Ishikawa (cell line): ENCODE measurements at regions not wholly inside any gene's neighbourhood (a gene's known extent, or its start where the extent isn't known, plus 50 kb on each side); places are given as distances from the start of the nearest gene placed in this dataset.

Source experiments
- CEBPB ChIP-seq: IDR thresholded peaks from 2 replicates; pipeline ENCODE4 v1.6.1; 2012
- CREB1 ChIP-seq: IDR thresholded peaks from 2 replicates; pipeline ENCODE4 v1.6.1; 2012; ENCODE audit warnings: low read depth
- EGR1 ChIP-seq: IDR thresholded peaks from 2 replicates; pipeline ENCODE4 v1.6.1; 2012
- EP300 ChIP-seq: IDR thresholded peaks from 2 replicates; pipeline ENCODE4 v1.6.1; 2012; ENCODE audit warnings: borderline replicate concordance
- FOXM1 ChIP-seq: IDR thresholded peaks from 2 replicates; pipeline ENCODE4 v1.6.1; 2012; ENCODE audit warnings: low read depth, borderline replicate concordance
- NFIC ChIP-seq: IDR thresholded peaks from 2 replicates; pipeline ENCODE4 v1.6.1; 2012
- RAD21 ChIP-seq: IDR thresholded peaks from 2 replicates; pipeline ENCODE4 v1.6.1; 2012; ENCODE audit warnings: low read depth
- TAF1 ChIP-seq: IDR thresholded peaks from 2 replicates; pipeline ENCODE4 v1.6.1; 2012; ENCODE audit warnings: low read depth, mild to moderate bottlenecking
- TEAD4 ChIP-seq: IDR thresholded peaks from 2 replicates; pipeline ENCODE4 v1.6.1; 2012
- YY1 ChIP-seq: IDR thresholded peaks from 2 replicates; pipeline ENCODE4 v1.6.1; 2012; ENCODE audit warnings: low read depth
- TF ChIP-seq, protein P1 (sequence below): IDR thresholded peaks from 2 replicates; pipeline ENCODE4 v1.6.1; 2012
- TF ChIP-seq, protein P2 (sequence below): IDR thresholded peaks from 2 replicates; pipeline ENCODE4 v1.6.1; 2012; ENCODE audit warnings: low read depth, mild to moderate bottlenecking

DNA sequence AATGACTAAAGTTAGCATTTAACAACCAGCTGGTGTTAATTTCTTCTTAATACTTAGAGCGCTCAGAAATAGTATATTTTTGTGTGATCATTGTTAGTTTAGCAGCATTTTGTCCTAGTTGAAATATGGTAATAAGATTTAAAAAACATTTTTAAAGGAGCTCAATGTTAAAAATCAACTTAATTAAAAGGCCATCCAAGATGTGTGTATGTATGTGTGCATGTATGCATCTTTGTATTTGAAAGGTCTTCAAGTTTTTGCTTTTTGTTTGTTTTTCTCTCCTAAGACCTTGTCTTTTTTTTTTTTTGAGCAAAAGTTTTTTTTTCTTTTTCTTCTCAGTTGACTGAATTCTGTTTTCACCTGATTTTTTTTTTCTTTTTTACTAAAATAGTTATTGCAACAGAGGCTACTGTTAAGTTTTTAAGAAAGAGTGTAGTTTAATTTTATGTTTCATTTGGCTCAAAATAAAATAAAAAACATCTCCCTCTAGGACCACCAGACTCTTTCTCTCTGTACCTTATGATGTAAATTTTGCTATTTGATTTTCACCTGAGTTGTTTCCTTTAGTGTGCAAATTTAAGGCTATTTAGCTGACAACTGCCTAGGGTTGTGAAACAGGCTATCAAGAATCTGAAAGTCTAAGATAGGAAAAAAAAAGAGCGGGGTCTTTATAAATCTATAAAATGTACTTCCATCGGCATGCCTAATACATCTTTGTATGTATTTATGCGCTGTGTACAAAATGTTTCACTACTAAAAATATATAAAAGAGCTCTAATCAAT lies 76.4 kb upstream of the C1GALT1 start:
- TF ChIP-seq EP300: no peak
- TF ChIP-seq EGR1: no peak
- TF ChIP-seq CEBPB: no peak
- TF ChIP-seq, protein P1, sequence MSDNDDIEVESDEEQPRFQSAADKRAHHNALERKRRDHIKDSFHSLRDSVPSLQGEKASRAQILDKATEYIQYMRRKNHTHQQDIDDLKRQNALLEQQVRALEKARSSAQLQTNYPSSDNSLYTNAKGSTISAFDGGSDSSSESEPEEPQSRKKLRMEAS: no peak
- no peak for TF ChIP-seq RAD21
- TF ChIP-seq CREB1: no peak
- TF ChIP-seq, protein P2, sequence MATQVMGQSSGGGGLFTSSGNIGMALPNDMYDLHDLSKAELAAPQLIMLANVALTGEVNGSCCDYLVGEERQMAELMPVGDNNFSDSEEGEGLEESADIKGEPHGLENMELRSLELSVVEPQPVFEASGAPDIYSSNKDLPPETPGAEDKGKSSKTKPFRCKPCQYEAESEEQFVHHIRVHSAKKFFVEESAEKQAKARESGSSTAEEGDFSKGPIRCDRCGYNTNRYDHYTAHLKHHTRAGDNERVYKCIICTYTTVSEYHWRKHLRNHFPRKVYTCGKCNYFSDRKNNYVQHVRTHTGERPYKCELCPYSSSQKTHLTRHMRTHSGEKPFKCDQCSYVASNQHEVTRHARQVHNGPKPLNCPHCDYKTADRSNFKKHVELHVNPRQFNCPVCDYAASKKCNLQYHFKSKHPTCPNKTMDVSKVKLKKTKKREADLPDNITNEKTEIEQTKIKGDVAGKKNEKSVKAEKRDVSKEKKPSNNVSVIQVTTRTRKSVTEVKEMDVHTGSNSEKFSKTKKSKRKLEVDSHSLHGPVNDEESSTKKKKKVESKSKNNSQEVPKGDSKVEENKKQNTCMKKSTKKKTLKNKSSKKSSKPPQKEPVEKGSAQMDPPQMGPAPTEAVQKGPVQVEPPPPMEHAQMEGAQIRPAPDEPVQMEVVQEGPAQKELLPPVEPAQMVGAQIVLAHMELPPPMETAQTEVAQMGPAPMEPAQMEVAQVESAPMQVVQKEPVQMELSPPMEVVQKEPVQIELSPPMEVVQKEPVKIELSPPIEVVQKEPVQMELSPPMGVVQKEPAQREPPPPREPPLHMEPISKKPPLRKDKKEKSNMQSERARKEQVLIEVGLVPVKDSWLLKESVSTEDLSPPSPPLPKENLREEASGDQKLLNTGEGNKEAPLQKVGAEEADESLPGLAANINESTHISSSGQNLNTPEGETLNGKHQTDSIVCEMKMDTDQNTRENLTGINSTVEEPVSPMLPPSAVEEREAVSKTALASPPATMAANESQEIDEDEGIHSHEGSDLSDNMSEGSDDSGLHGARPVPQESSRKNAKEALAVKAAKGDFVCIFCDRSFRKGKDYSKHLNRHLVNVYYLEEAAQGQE: no peak
- TF ChIP-seq NFIC: no peak
- TF ChIP-seq TEAD4: no peak
- no peak for TF ChIP-seq FOXM1
- no peak for TF ChIP-seq YY1
- TF ChIP-seq TAF1: no peak
